GM21529 (cell line): ENCODE measurements at regions not wholly inside any gene's neighbourhood (a gene's known extent, or its start where the extent isn't known, plus 50 kb on each side); places are given as distances from the start of the nearest gene placed in this dataset.
A peak's percentile ranks its signal among the peaks of the same experiment; 100 is the strongest.

Source experiments
- ATAC-seq: cut with Tn5 transposase; IDR thresholded peaks from one replicate; pipeline ENCODE4 v1.9.1; 2021; ENCODE audit not compliant: unreplicated experiment

GRCh38 chr20:20888266-20888656, 175.8 kb upstream of the RALGAPA2 start:
- no peak for ATAC-seq

GRCh38 chr20:20887593-20888265, 175.3 kb upstream of the RALGAPA2 start:
- ATAC-seq: no peak

- ATAC-seq: no peak
Observed at GRCh38 chr20:20881808-20882207, 169.4 kb upstream of the RALGAPA2 start.

- ATAC-seq: no peak
Observed at GRCh38 chr20:20877079-20877478, 164.6 kb upstream of the RALGAPA2 start.

- no peak for ATAC-seq
Observed at GRCh38 chr20:20875716-20876115, 163.3 kb upstream of the RALGAPA2 start.

- no peak for ATAC-seq
Observed at GRCh38 chr20:20872428-20872827, 160.0 kb upstream of the RALGAPA2 start.

GRCh38 chr20:20869161-20869775, 156.8 kb upstream of the RALGAPA2 start:
- no peak for ATAC-seq

GRCh38 chr20:20864351-20865096, 152.1 kb upstream of the RALGAPA2 start:
- ATAC-seq: no peak

GRCh38 chr20:20860078-20860806, 147.8 kb upstream of the RALGAPA2 start:
- peak; percentile 87 for ATAC-seq

GRCh38 chr20:20859510-20859909, 147.1 kb upstream of the RALGAPA2 start:
- no peak for ATAC-seq

- ATAC-seq: no peak
Observed at GRCh38 chr20:20856956-20857355, 144.5 kb upstream of the RALGAPA2 start.

GRCh38 chr20:20856306-20856705, 143.9 kb upstream of the RALGAPA2 start:
- no peak for ATAC-seq

GRCh38 chr20:20851385-20851784, 138.9 kb upstream of the RALGAPA2 start:
- no peak for ATAC-seq

GRCh38 chr20:20850407-20850806, 138.0 kb upstream of the RALGAPA2 start:
- no peak for ATAC-seq

- no peak for ATAC-seq
Observed at GRCh38 chr20:20849161-20849560, 136.7 kb upstream of the RALGAPA2 start.

GRCh38 chr20:20847814-20848213, 135.4 kb upstream of the RALGAPA2 start:
- ATAC-seq: no peak

GRCh38 chr20:20843982-20844381, 131.5 kb upstream of the RALGAPA2 start:
- no peak for ATAC-seq

- no peak for ATAC-seq
Observed at GRCh38 chr20:20839771-20840170, 127.3 kb upstream of the RALGAPA2 start.

- no peak for ATAC-seq
Observed at GRCh38 chr20:20837574-20838021, 125.2 kb upstream of the RALGAPA2 start.

- no peak for ATAC-seq
Observed at GRCh38 chr20:20836836-20837235, 124.4 kb upstream of the RALGAPA2 start.

- no peak for ATAC-seq
Observed at GRCh38 chr20:20835897-20836296, 123.5 kb upstream of the RALGAPA2 start.
